Sigmoid colon (tissue), 4 donors: ENCODE measurements at regions not wholly inside any gene's neighbourhood (a gene's known extent, or its start where the extent isn't known, plus 50 kb on each side); places are given as distances from the start of the nearest gene placed in this dataset.

Source experiments
- CTCF ChIP-seq, 4 experiments: fragments of 450-650 bp in 3 of 4; fragments of 200-600 bp in 1 of 4; IDR thresholded peaks; one replicate each; pipeline ENCODE4 v1.5.1; 2016 to 2019; ENCODE audit warnings: antibody characterized with exemption in 4 of 4, mild to moderate bottlenecking in 3 of 4, moderate library complexity in 2 of 4
- POLR2AphosphoS5 ChIP-seq, 4 donors: sonication (generic); formaldehyde crosslinking; IDR thresholded peaks; one replicate each; pipeline ENCODE4 v1.6.1; 2017; ENCODE audit warnings: antibody characterized with exemption in 4 of 4

- TF ChIP-seq CTCF (IDR thresholded peaks at IDR 0.05), result no peak
- no peak for TF ChIP-seq POLR2AphosphoS5 (IDR thresholded peaks at IDR 0.05)
Measured at GRCh38 chr14:22500954-22501726, 87.9 kb downstream of the DAD1 start.
